IMR-90 (cell line): ENCODE measurements at regions not wholly inside any gene's neighbourhood (a gene's known extent, or its start where the extent isn't known, plus 50 kb on each side); places are given as distances from the start of the nearest gene placed in this dataset.

ENCODE experiments used
- BHLHE40 ChIP-seq: fragments of 150-350 bp; IDR thresholded peaks from 2 replicates; pipeline ENCODE4 v1.6.1; 2016; ENCODE audit warnings: mild to moderate bottlenecking, low read depth, low read length
- CEBPB ChIP-seq: IDR thresholded peaks from 2 replicates; pipeline ENCODE4 v1.6.1; 2012; ENCODE audit warnings: low read depth, low read length, improper control_type of control experiment
- NFE2L2 ChIP-seq: fragments of 150-350 bp; IDR thresholded peaks from 2 replicates; pipeline ENCODE4 v1.6.1; 2016; ENCODE audit warnings: low read depth, mild to moderate bottlenecking, low read length
- POLR2A ChIP-seq: IDR thresholded peaks from 2 replicates; pipeline ENCODE4 v1.6.1; 2012; ENCODE audit warnings: mild to moderate bottlenecking, low read depth, low read length
- RAD21 ChIP-seq: IDR thresholded peaks from 2 replicates; pipeline ENCODE4 v1.6.1; 2012; ENCODE audit warnings: low read length, improper control_type of control experiment
- SMC3 ChIP-seq: fragments of 150-350 bp; IDR thresholded peaks from 2 replicates; pipeline ENCODE4 v1.6.1; 2016; ENCODE audit warnings: low read depth, mild to moderate bottlenecking, antibody characterized with exemption, low read length, moderate library complexity
- TF ChIP-seq, protein P1 (sequence below): conservative IDR thresholded peaks from 2 replicates; pipeline ENCODE4 v1.5.1; 2012; ENCODE audit warnings: mild to moderate bottlenecking, low read depth, low read length, improper control_type of control experiment
- TF ChIP-seq, protein P2 (sequence below): fragments of 150-350 bp; IDR thresholded peaks from 2 replicates; pipeline ENCODE4 v1.6.1; 2016; ENCODE audit warnings: low read depth, mild to moderate bottlenecking, low read length, moderate library complexity, borderline replicate concordance

GRCh38 chr2:167637741-167638140 is 609.7 kb downstream of the STK39 start:
- TF ChIP-seq, protein P1, sequence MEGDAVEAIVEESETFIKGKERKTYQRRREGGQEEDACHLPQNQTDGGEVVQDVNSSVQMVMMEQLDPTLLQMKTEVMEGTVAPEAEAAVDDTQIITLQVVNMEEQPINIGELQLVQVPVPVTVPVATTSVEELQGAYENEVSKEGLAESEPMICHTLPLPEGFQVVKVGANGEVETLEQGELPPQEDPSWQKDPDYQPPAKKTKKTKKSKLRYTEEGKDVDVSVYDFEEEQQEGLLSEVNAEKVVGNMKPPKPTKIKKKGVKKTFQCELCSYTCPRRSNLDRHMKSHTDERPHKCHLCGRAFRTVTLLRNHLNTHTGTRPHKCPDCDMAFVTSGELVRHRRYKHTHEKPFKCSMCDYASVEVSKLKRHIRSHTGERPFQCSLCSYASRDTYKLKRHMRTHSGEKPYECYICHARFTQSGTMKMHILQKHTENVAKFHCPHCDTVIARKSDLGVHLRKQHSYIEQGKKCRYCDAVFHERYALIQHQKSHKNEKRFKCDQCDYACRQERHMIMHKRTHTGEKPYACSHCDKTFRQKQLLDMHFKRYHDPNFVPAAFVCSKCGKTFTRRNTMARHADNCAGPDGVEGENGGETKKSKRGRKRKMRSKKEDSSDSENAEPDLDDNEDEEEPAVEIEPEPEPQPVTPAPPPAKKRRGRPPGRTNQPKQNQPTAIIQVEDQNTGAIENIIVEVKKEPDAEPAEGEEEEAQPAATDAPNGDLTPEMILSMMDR, result no peak
- TF ChIP-seq BHLHE40 (no peak), POLR2A (no peak), SMC3 (no peak), NFE2L2 (no peak), RAD21 (no peak), CEBPB (no peak)
- TF ChIP-seq, protein P2, sequence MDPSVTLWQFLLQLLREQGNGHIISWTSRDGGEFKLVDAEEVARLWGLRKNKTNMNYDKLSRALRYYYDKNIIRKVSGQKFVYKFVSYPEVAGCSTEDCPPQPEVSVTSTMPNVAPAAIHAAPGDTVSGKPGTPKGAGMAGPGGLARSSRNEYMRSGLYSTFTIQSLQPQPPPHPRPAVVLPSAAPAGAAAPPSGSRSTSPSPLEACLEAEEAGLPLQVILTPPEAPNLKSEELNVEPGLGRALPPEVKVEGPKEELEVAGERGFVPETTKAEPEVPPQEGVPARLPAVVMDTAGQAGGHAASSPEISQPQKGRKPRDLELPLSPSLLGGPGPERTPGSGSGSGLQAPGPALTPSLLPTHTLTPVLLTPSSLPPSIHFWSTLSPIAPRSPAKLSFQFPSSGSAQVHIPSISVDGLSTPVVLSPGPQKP, result no peak
